Ureter (tissue), 1 donor: ENCODE measurements at regions not wholly inside any gene's neighbourhood (a gene's known extent, or its start where the extent isn't known, plus 50 kb on each side); places are given as distances from the start of the nearest gene placed in this dataset.
A peak's percentile ranks its signal among the peaks of the same experiment; 100 is the strongest.

Source experiments
- DNase-seq: peaks from one replicate; pipeline ENCODE4 v3.0.0-alpha.2; 2020; ENCODE audit warnings: low spot score
- donor health status: DM: yes; HTN: yes; CAD: no.

GRCh38 chr17:69719474-69720048 is 305.1 kb downstream of the MAP2K6 start:
- DNase-seq = no peak

GRCh38 chr17:69722518-69722917 is 308.0 kb downstream of the MAP2K6 start:
- DNase-seq = no peak

- DNase-seq = no peak
Observed at GRCh38 chr17:69723316-69723715, 308.8 kb downstream of the MAP2K6 start.

DNA sequence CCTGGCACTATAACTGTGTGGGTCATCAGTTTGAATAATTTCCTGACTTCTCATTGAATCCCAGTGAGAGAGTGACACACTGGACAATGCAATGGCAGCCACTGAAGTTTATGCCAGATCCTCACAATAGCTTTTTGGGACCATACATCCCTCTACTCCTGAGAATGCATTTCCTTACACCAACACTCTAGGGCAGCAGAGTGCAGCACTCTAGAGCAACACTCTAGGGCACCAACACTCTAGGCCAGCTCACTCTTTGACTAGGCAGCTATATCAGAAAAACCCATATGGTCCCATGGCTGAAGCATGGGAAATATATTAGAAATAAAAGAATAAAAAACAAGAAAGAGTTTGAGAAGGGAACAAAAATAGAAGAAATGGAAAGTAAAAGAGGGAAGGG is 309.2 kb downstream of the MAP2K6 start:
- DNase-seq = no peak

- no peak for DNase-seq
Observed at GRCh38 chr17:69724238-69724637, 309.7 kb downstream of the MAP2K6 start.

DNA sequence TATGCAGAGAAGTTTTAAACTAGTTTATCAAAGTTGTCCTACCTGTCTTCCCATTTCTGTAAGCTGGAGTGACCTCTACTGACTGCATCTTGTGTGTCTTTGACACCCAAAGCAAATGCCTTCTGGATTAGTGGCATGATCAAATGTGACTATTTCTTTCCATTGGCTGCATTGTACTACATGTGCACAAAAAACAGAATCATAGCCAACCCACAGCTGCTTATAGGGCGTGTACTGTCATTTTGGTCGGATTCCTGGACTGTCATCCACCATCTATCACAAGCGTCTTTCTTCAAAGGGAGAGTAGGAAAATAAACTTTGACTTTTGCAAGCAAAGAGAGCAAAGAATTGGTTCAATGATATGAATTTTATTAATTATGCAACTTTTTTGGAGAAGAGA is 310.6 kb downstream of the MAP2K6 start:
- DNase-seq = no peak

- no peak for DNase-seq
Observed at GRCh38 chr17:69728816-69729215, 314.3 kb downstream of the MAP2K6 start.

DNA sequence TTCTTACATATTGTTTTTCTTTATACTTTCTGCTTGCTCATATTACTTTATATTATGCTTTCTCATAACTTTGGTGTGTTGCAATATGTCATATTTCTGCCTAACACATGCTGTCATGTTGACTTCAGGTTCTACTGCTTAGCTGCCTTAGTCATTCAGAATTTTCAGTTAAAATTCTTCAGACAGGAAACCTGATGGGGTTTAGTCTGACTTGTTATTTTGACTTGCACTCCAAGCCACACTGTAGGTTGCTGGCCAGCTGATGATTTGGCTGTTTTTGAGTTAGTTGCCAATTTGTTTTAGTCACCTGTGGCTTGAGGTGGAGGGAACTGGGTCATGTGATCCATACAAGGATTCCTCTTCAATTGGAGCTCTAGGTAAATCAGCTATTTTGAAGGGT is 315.4 kb downstream of the MAP2K6 start:
- DNase-seq = no peak

DNA sequence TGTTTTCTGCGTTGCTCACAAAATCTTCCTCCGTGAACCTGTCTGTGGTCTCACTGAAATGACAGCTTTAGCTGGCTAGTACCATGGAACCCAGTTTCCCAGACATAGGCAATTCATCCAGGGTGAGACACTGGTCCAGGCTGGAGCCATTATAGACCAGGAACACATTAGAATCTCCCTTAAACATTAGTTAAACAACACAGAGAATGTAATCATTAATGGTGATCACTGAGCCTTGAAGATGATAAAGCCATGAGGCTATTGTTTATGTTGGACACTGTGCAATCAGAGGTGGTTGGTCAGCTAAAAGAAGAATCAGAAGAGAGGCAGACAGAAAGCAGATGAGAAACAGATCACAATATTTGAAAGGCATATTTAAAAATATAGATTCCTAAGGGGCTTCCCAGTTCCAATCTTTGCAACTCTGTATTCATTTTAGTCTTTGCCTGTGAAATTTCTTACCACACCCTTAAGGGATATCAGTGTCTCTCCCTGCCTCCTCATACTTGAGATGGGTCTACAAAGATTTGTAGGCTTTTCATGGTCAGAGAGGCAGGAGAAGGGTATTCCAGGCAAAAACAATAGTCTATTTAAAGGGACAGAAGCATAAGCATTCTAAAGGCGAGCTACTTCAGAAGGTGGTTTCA is 317.9 kb downstream of the MAP2K6 start:
- DNase-seq = no peak

DNA sequence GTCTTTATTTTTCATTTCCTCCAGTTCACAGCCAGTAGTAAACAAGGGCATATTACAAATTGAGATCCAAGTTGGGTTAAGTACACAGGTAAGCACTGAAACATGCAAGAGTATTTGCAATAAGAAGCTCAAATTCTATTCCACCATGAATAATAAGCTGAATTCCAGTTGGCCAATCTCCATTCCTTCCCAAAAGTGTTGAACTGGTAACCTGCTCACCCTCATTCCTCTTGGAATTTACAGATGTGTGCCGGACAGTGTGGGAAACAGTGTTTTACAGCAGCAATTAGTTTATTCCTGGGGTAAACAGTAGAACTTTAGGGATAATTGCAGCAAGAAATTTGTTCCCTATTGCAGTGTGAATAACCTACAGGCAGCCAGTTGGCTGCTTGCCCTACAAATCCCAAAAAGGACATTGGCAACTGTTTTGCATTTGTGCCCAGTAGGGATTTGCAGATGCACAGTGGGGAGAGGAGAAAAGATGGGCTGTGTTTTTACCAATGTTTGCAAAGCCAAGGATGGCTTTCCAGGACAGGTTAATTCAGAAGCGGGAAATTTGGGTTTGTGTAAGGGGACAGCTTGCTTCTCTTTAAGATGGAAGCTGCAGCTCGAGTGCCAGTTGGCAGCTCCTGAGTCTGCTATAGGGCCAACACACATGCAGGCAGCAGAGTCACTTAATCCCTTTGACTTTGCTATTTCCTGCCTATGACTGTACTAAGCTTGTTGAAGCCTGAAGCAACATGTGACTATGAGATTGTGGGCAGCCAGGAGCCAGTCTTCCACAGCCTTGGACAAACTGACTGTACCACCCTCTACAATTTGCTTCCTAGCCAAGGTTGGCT is 318.9 kb downstream of the MAP2K6 start:
- DNase-seq = peak; percentile 43

DNA sequence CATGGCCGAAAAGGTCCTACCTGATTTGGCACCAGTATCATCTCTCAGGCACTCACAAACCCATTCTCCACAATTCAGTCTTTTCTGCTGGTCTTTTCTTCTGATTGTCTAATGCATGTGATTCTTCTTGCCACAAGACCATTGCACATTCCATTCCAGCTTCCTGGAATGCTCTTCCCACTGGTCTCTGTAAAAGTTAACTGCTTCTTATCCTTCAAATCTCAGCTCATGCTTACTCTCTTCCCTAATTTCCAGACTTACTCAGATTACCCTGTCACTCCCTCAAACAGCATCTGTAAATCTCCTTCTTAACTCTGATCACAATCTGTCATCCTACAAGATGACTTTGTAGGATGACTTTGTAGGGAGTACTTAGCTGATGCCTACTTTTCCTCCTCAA is 320.2 kb downstream of the MAP2K6 start:
- no peak for DNase-seq

- no peak for DNase-seq
Observed at GRCh38 chr17:69735285-69735684, 320.8 kb downstream of the MAP2K6 start.

- no peak for DNase-seq
Observed at GRCh38 chr17:69743091-69743490, 328.6 kb downstream of the MAP2K6 start.

- DNase-seq = no peak
Observed at GRCh38 chr17:69744512-69745070, 330.1 kb downstream of the MAP2K6 start.

DNA sequence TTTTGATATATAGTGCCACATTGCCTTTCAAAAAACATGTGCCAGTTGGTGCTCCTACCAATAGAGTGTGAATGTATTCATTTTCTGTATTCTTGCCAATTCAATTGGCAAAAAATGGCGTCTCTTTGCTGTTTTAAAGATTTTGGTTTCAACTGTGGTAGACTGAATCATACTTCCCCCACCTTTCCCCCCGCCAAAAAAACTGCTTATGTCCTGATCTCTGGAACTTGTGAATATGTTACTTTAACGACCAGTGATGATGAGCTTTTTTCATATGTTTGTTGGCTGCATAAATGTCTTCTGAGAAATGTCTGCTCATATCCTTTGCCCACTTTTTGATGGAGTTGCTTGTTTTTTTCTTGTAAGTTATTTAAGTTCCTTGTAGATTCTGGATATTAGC is 325.1 kb upstream of the KCNJ16 start:
- no peak for DNase-seq

GRCh38 chr17:69757688-69758430 is 317.2 kb upstream of the KCNJ16 start:
- DNase-seq = no peak

GRCh38 chr17:69760562-69760961 is 314.5 kb upstream of the KCNJ16 start:
- DNase-seq = no peak

DNA sequence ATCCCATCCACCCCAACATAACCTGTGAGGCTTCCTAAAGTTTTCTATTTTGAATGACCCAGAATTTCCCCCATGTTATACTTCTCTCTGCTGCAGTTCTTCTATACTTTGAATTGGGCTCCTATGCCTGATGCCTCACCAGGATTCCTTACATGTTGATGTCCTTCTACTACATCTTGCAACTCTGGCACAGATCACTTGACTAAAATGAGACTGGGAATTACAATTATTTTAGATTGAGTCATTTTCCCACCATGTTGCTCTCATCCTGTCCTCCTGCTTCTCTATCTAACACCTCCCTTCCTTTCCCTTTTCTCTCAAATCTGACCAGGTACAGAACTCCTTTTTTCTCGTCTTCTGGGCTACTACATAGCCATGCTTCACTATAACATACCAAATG is 314.0 kb upstream of the KCNJ16 start:
- no peak for DNase-seq

GRCh38 chr17:69761767-69762321 is 313.2 kb upstream of the KCNJ16 start:
- no peak for DNase-seq

DNA sequence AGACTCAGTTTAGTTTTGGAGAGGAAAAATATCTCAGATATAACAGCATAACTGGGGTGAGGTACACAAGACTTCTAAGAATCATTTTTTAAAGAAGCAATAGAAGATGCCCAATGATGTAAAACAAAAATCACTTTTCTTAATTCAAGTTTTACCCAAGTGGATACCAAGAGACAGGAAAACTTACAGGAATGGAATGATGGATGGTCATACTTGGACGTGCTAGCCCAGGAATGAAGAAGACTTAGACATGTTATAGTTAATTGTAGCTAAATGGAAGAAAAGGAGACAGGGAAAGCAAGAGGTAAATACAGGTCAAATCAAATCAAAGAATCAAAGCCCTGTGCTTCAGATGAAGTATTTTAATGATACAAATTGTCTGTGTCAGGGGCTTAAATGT is 312.7 kb upstream of the KCNJ16 start:
- DNase-seq = no peak

DNA sequence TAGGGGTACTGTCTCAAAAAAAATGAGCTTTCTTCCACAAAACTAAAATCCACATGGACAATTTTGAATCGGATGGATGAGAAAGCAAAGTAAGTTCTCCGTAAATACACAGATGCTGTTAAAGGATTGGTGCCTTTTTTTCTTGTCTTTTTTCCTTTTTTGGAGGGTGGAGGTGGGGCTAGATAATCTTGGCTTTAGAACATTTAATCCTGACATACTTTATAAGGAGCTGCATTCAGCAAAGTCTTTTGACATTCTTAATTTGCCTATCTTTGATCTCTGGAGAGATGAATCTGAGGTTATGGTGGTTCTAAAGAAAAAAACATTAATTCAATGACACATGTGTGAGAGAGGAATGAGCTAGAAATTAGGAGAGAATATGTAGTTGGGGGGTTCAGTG is 312.3 kb upstream of the KCNJ16 start:
- DNase-seq = no peak

GRCh38 chr17:69763503-69763902 is 311.5 kb upstream of the KCNJ16 start:
- DNase-seq = no peak
